Duodenal mucosa (tissue), 2 donors: ENCODE measurements at regions not wholly inside any gene's neighbourhood (a gene's known extent, or its start where the extent isn't known, plus 50 kb on each side); places are given as distances from the start of the nearest gene placed in this dataset.

Experiments used
- H3K27ac ChIP-seq: one replicate; pipeline ENCODE4 v1.7.0; 2013; ENCODE audit warnings: low read depth, low read length
- H3K27me3 ChIP-seq, 2 donors: one replicate each; pipeline ENCODE4 v1.7.0; 2013; ENCODE audit warnings: low read length in 2 of 2, control low read depth in 1 of 2; ENCODE audit not compliant: insufficient read depth in 2 of 2, control insufficient read depth in 1 of 2
- H3K36me3 ChIP-seq, 2 donors: one replicate each; pipeline ENCODE4 v1.7.0; 2013; ENCODE audit warnings: low read length in 2 of 2, control low read depth in 1 of 2; ENCODE audit not compliant: insufficient read depth in 2 of 2, control insufficient read depth in 1 of 2
- H3K4me1 ChIP-seq, 2 donors: one replicate each; pipeline ENCODE4 v1.7.0; 2013; ENCODE audit warnings: low read length in 2 of 2, control low read depth in 1 of 2; ENCODE audit not compliant: insufficient read depth in 2 of 2, control insufficient read depth in 1 of 2
- H3K4me3 ChIP-seq, 2 donors: one replicate each; pipeline ENCODE4 v1.7.0; 2013; ENCODE audit warnings: low read length in 2 of 2, low read depth in 1 of 2
- H3K9ac ChIP-seq, 2 donors: one replicate each; pipeline ENCODE4 v1.7.0; 2013; ENCODE audit warnings: low read length in 2 of 2, low read depth in 1 of 2
- H3K9me3 ChIP-seq, 2 donors: one replicate each; pipeline ENCODE4 v1.7.0; 2013; ENCODE audit warnings: low read length in 2 of 2, control low read depth in 1 of 2; ENCODE audit not compliant: control insufficient read depth in 1 of 2

- no peaks in the 10 kb centered on the region for H3K9me3 ChIP-seq
- no peaks in the 10 kb centered on the region for H3K27me3 ChIP-seq
- H3K27ac ChIP-seq = no peak overlapping the region
- H3K4me1 ChIP-seq = no peaks in the 10 kb centered on the region
- no peak overlapping the region for H3K9ac ChIP-seq
- H3K36me3 ChIP-seq = no peaks in the 10 kb centered on the region
- H3K4me3 ChIP-seq = no peak overlapping the region
Observed at GRCh38 chr2:226256709-226257376, 542.8 kb downstream of the IRS1 start.

- no peak overlapping the region for H3K9ac ChIP-seq
- H3K27me3 ChIP-seq = no peaks in the 10 kb centered on the region
- H3K4me1 ChIP-seq = no peaks in the 10 kb centered on the region
- H3K4me3 ChIP-seq = no peak overlapping the region
- no peaks in the 10 kb centered on the region for H3K9me3 ChIP-seq
- no peak overlapping the region for H3K27ac ChIP-seq
- no peaks in the 10 kb centered on the region for H3K36me3 ChIP-seq
Observed at GRCh38 chr2:226256237-226256636, 543.4 kb downstream of the IRS1 start.

- Histone ChIP-seq H3K27ac (no peak overlapping the region), H3K4me1 (no peaks in the 10 kb centered on the region), H3K4me3 (no peak overlapping the region)
Observed at GRCh38 chr2:226251661-226252060, 548.0 kb downstream of the IRS1 start.

GRCh38 chr2:226247289-226248275 is 552.0 kb downstream of the IRS1 start:
- Histone ChIP-seq H3K9me3 (peaks cover 0 to 3% of the 10 kb centered on the region in 2 donors), H3K27ac (no peak overlapping the region), H3K4me3 (no peak overlapping the region), H3K4me1 (no peaks in the 10 kb centered on the region), H3K36me3 (no peaks in the 10 kb centered on the region), H3K9ac (no peak overlapping the region), H3K27me3 (no peaks in the 10 kb centered on the region)

More at GRCh38 chr2:226251661-226252060, 548.0 kb downstream of the IRS1 start:
- H3K27me3 ChIP-seq = no peaks in the 10 kb centered on the region
- no peaks in the 10 kb centered on the region for H3K36me3 ChIP-seq
- H3K9me3 ChIP-seq = no peaks in the 10 kb centered on the region
- no peak overlapping the region for H3K9ac ChIP-seq

GRCh38 chr2:226234187-226234586 is 565.4 kb downstream of the IRS1 start:
- H3K4me1 ChIP-seq = no peaks in the 10 kb centered on the region
- H3K27me3 ChIP-seq = no peaks in the 10 kb centered on the region
- no peaks in the 10 kb centered on the region for H3K9me3 ChIP-seq
- H3K27ac ChIP-seq = no peak overlapping the region
- no peak overlapping the region for H3K4me3 ChIP-seq
- no peaks in the 10 kb centered on the region for H3K36me3 ChIP-seq
- H3K9ac ChIP-seq = no peak overlapping the region

GRCh38 chr2:226233388-226233787 is 566.2 kb downstream of the IRS1 start:
- no peaks in the 10 kb centered on the region for H3K4me1 ChIP-seq
- no peaks in the 10 kb centered on the region for H3K27me3 ChIP-seq
- H3K27ac ChIP-seq = no peak overlapping the region
- H3K36me3 ChIP-seq = no peaks in the 10 kb centered on the region
- H3K4me3 ChIP-seq = no peak overlapping the region
- no peak overlapping the region for H3K9ac ChIP-seq
- H3K9me3 ChIP-seq = no peaks in the 10 kb centered on the region

GRCh38 chr2:226228080-226228479 is 571.5 kb downstream of the IRS1 start:
- H3K27ac ChIP-seq = no peak overlapping the region
- H3K4me3 ChIP-seq = no peak overlapping the region
- no peaks in the 10 kb centered on the region for H3K4me1 ChIP-seq
- no peaks in the 10 kb centered on the region for H3K27me3 ChIP-seq
- H3K36me3 ChIP-seq = no peaks in the 10 kb centered on the region
- no peaks in the 10 kb centered on the region for H3K9me3 ChIP-seq
- H3K9ac ChIP-seq = no peak overlapping the region

GRCh38 chr2:226227341-226227740 is 572.3 kb downstream of the IRS1 start:
- no peaks in the 10 kb centered on the region for H3K27me3 ChIP-seq

GRCh38 chr2:226223704-226224103 is 575.9 kb downstream of the IRS1 start:
- Histone ChIP-seq H3K9ac (no peak overlapping the region), H3K27me3 (no peaks in the 10 kb centered on the region), H3K9me3 (no peaks in the 10 kb centered on the region), H3K36me3 (no peaks in the 10 kb centered on the region), H3K4me1 (no peaks in the 10 kb centered on the region), H3K27ac (no peak overlapping the region), H3K4me3 (no peak overlapping the region)

More at GRCh38 chr2:226227341-226227740, 572.3 kb downstream of the IRS1 start:
- Histone ChIP-seq H3K9me3 (no peaks in the 10 kb centered on the region), H3K4me1 (no peaks in the 10 kb centered on the region), H3K27ac (no peak overlapping the region), H3K9ac (no peak overlapping the region), H3K4me3 (no peak overlapping the region), H3K36me3 (no peaks in the 10 kb centered on the region)

GRCh38 chr2:226220511-226220910 is 579.1 kb downstream of the IRS1 start:
- Histone ChIP-seq H3K4me3 (no peak overlapping the region), H3K4me1 (no peaks in the 10 kb centered on the region), H3K9me3 (no peaks in the 10 kb centered on the region), H3K27ac (no peak overlapping the region), H3K9ac (no peak overlapping the region), H3K27me3 (no peaks in the 10 kb centered on the region), H3K36me3 (no peaks in the 10 kb centered on the region)
